D341Med (cell line): ENCODE measurements at regions not wholly inside any gene's neighbourhood (a gene's known extent, or its start where the extent isn't known, plus 50 kb on each side); places are given as distances from the start of the nearest gene placed in this dataset.

ENCODE experiments used
- DNase-seq: peaks from one replicate; pipeline ENCODE4 v3.0.0; 2012; ENCODE audit warnings: low spot score

DNA sequence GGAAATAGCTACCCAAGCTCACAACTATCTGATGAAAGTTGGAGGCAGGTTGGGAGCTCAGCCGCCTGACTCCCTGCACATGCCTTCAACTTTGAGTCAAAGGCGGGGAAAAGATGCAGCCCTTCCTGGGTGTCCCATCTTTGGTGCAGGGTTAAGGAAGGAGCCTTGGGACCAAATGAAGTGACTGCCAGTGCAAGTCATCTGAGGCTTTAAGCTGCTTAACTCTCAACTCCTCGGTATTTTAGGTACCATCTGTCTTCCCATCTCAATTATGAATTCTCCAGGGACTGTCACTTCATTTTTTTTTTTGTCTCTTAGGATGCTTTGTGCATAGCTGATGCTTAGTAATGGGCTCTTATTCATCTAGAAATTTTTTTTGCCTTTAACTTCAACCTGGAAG, 408.8 kb upstream of the C2CD4B start:
- peak; percentile 83 for DNase-seq

DNA sequence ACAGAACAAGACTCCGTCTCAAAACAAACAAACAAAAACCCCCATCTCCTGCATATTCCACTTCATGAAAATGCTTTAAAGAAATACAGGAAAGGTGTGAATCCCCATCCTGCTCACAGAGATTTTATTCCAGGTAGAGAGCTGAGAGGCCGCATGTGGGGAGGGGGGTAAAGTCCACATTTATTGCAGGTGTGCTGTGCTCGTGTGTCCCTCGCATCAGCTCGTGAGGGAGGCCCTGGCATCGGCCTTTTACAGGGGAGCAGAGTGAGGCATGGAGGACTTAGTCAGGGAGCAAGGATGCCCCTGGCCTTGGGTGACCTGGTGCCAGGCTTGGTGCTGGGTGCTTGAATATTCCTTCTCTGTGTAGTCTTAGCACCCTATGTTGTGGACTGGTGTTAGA, 413.5 kb upstream of the C2CD4B start:
- DNase-seq, result no peak

DNA sequence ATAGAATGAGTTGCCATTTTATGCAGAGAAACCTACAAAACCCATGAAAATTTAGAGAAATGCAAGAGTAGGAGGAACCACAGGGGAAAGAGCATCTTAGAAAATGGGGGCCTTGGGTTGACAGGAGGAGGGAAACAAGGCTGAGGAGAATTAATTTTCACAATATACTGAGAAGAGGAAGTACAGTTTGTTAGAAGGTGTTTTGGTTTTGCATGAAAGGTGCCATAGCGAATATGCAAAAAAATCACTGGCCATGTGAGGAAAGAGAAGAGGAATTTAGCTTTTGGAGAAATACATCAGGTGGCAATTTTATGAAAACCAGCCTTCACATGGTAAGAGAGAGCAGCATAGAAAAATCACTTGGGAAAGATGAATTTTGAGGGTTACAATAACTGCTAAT, 413.9 kb upstream of the C2CD4B start:
- DNase-seq, result no peak

DNA sequence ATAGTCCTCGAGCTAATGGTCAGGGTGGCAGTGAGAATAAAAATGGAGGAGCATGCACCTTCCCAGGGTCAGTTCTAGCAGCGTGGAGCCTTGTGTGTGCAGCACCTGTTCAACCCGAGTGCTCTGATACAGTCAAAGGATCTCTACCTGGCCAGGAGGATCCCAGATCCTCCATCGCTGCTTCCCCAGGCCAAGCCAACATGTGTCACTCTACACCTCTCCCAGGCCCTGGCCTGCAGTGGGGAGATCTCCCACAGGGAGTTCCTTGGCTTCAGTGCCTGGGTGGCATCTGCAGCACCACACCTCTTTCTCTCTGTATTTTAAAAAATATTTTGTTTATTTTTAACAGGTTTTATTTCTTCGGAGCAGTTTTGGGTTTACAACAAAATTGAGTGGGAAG, 414.8 kb upstream of the C2CD4B start:
- no peak for DNase-seq

DNA sequence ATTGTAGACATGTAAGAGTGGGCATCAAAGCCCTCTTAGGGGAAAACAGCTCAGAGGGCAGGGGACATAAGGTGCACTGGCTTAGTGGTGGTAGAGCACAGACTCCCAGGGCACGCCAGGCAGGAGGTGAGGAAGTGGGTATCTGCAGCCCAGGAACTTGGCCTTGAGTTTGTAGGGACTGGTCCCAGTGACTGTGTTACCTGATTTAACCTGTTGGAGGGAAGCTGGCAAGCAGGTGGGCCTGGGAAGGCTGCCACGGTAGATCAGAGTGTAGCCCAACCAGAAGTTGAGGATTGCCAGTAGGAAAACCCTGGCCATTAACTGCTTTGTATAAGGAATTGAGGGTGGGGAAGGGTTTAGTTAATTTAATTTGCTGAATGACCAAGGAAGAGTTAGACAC, 417.5 kb upstream of the C2CD4B start:
- DNase-seq, result no peak

DNA sequence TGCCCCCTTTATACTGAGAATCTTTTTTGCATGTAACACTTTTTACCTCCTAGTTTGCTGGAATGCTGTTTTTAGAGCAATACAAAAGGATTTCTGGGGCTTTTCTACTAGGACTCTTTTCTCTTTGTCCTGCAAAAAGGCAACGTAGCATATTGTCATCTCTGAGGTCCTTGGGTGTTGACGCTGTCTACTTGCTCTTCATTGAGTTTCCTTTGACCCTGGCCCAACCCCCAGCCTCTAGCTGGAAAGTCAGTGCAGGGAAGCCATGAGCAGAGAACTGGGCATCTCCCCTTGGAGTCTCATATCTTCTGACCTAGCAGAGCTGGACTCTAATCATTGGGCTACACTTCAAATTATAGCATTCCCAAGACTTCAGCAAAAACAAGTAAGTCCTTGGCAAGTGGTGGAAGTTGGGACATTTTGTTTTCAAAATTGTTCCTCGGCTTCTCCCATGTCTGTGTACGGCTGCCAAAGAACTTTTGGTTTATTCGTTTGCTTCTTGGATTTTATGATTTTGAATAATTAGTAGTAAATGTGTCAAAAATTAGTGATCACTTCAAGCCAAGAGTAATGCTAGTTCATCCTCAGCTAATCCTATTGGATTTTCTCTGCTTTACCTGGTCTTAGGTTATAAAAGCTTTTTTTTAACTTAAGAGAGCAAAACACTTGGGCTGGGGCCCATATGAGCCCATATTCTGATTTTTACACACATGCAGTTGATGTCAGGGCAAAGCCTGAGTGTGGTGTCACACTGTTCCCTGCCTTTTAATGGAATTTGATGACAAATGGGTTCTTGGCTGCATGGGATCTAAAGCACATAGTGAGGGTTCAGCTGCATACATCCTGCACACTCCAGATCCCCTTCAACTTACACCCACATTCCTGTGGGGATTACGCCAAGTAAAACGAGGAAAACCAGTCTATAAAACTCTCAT, 419.5 kb upstream of the C2CD4B start:
- DNase-seq, result no peak

DNA sequence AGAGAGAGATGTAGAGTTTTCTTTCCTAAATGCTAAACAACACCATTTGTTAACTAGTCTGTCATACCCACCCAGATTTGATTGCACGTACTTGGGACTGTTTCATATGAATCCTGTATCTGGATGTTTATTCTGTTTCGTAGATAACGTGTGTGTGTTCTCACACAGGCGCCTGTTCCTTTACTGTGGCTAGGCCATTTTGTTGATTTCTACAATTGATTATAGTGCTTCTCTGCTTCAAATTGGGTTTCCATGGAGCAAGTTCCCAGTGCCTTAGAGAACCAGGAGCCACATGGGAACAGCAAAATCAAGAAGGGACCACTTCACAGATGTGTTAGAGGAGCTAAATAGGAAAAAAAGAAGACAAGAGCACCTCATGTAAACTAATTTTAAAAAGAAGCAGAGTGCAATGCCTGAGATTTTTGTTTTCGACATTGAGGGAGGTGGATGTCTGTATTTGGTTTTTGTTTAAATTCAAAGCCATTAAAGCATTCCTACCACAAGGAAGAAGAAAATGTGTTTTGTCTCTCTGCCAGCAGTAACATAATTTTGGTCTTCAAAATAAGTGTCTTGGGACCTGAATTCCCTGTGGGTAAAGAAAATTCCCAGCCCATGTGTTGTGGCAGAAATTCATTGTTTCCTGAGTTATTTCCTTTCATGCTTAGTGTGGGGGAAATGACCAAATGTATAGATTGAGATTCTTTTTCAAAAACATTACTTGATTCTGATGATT, 424.0 kb upstream of the C2CD4B start:
- DNase-seq, result no peak

DNA sequence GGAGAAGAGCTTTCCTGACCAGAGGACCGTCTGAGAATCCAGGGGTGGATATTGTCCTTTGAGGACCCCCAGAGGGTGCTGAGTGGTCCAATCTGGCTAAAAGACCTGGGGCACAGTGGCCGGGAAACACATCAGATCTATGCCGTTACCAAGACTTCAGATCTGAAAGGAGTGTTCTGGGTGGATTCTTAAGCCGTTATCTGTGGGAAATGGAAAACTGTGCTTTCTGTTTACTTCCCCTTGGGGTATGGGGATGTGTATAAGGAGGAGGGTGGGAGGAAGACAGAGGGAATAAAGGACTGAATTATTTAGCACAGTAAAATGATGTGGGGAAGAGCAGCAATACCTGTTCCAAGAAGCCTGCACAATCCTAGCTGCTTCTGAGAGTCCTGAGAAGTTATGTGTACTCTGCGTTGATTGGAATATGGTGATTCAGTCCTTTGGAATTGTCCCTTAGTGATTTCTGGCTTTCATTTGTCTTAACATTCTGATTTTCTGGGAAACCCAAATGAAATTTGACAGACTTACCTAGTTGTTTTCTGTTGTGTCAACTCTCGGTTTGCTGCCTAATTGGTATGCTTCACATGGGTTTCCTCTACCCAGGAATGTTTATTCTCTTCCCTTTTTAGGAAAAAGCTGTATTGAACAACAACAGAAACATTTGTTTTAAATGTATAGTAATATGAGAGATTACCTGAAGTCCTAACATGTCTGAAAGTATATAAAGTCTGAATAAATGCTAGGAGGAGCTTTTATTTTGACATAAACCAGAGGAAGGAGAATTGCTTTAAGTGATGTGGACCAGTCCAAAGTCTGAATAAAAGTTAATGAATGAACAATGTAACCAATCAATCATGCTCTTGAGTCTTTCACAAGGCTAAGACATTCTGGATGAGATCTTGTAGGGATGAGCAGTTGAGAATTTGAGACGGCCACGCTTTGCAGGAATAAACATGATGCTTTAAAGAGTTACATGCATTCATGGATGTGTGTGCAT, 427.1 kb upstream of the C2CD4B start:
- DNase-seq, result no peak

DNA sequence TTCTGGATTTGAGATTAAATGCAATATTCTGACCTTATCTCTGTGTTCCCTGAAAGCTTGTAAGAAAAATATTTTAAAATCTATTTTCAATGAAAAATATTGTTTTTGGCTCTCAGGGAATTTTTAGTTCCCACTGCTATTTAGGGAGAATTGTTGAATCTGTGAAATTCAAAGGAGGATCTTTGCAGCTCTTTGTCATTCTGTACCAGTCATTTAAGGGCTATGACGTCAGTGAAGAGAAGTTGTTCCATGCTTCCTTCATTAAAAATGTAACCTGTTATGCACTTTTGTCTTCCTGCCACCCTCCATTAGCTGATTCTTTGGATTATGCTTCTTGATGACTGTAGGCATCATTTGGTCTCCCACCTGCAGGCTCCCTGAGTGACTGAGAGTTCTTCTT, 427.8 kb upstream of the C2CD4B start:
- DNase-seq, result no peak

DNA sequence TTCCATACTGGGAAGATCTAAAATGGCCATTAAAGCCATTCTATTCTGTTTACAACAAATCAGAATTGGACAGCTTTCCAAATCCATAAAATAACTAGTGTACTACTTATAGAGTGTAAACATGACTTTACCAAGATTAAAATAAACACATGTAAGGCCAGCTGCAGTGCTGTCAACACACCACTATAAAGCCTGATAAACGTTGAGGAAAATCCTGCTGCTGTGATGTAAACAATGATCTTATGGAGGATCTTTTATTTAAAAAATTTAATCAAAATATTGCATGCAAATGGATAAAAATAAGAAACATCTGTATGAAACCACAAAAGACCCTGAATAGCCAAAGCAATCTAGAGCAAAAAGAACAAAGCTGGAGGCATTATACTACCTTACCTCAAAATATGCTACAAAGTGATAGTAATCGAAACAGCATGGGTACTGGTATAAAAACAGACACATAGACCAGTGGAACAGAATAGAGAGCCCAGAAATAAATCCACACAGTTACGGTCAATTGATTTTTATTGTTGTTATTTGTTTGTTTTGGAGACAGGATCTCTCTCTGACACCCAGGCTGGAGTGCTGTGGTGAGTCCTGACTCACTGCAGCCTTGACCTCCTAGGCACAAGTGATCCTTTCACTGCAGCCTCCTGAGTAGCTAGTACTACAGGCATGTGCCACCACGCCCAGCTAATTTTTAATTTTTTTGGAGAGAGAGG, 428.8 kb upstream of the C2CD4B start:
- DNase-seq, result no peak

DNA sequence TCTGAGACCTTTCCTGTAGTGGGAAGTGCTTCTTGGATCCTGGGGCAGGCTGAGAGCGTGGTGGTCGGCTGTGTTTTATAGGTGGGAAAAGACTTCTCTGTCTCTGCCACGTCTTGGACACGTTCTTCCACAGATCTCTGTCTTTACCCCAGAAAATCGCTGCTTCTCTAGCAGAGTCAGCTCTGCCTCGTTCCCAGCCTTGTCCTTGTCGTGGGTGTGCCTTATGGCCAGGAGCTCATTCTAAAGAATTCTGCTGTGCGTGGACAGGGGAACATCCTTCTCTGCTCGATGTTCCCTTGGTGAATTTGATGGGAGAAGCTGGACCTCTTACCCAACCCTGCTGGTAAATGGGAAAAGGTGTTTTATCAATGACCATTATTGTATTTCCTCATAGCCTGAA, 433.1 kb upstream of the C2CD4B start:
- DNase-seq, result no peak

DNA sequence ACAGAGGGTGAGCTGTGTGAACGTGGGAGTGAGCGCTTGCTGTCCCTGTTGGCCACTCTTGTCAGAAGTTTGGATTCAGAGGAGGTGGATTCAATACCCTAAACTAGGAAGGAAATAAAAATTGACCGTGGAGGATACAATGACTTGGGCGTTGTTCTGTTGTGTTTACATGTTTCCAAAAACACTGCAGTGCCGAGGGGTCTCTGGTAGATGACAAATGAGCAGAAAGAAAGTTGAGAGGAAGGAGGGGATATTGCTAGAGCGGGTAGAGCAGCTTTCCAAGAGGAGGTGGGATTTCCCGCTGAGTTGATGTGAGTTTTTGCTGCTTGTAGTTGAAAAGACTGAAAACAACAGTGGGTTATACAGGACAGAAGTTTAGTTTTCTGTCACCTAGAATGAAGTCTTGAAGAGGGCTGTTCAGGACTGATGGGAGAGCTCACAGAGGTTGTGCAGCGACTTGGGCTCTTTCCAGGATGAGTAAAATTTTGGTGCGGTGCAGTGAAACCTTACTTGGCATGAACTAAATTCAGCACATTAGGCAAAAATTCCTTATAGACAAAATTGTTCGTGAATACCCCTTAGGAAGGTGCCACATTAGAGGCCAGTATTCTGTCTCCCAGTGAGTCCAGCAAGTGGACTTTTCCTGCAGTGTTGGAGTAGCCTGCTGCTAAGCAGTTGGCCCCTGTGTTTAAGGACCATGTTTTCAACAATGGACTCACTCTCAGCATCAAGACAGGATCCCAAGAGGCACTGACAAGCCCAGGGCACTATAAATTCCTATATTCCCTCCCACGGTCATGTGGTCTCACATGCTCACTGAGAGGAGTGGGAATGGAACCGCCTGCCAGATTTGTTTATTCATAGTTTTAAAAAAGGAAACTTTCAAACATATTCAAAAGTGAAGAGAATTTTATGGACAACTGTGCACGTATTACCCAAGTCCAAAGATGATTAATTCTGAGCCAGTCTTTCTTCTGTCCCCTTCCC, 435.0 kb upstream of the C2CD4B start:
- no peak for DNase-seq

DNA sequence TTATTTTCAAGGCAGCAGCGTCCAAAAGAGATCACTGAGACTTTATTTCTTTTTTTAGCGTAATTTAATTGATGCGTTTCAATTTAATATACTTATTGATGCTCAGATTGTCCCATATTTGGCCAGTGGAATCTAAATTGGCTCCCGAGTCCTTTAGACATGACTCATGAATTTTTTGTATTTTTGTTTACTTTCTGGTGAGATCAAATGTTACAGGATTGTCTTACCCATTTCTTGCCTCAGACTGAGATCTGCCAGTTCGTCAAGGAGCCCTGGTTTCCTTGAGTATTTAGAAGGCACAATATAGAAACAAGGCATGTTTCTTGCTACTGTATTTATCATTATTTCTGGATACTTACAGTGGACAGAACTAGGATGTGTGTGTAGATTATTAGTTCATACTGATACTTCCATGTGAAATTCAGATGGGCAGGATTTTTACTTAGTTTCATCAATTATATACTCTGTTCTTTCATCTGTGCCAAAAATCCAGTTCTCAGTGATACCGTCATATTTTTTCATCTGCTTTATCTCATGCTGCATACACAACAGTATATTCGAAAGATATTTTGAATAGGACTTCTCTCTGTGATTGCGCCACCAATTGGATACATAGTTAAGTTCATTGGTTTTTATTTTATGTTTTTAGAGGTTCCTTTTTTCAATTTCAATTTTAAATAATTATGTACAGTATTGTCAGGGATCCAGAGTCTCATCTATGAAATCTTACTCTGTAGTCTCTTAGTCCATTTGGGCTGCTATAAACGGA, 436.9 kb upstream of the C2CD4B start:
- no peak for DNase-seq

DNA sequence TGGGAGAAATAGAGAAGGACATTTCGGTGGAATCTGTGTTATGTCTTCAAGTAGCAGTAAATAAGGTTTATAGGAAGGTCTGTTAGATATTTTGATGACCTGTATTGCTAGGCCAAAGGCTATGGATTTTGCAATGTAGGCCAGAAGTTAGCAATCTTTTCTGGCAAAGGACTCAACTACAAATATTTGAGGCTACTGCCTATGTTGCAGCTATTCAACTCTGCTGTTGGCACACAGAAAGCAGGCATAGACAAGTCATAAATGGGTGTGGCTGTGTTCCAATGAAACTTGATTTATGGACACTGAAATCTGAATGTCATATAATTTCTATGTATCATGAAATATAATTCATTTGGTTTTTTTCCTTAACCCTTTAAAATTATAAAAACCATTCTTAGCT, 438.7 kb upstream of the C2CD4B start:
- DNase-seq, result no peak

DNA sequence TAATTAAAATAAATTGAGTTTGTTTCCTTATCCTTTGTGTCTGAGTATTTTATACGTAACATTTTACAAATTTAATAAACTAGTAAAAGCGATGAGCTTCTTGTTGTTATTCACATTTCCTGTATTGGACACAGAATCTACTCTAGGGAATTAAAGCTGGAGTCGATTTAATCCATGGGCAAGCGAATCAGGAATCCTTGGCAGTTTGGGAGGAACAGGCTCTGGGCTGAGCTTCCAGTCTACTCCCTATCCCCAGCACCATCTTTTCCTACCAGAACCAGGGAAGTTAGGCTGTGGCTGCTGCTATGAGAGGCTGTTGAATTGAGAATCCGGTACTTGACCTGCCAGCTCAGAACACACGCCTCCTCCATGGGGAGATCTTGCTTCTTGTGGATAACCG, 437.3 kb upstream of the TPM1 start:
- DNase-seq, result no peak

DNA sequence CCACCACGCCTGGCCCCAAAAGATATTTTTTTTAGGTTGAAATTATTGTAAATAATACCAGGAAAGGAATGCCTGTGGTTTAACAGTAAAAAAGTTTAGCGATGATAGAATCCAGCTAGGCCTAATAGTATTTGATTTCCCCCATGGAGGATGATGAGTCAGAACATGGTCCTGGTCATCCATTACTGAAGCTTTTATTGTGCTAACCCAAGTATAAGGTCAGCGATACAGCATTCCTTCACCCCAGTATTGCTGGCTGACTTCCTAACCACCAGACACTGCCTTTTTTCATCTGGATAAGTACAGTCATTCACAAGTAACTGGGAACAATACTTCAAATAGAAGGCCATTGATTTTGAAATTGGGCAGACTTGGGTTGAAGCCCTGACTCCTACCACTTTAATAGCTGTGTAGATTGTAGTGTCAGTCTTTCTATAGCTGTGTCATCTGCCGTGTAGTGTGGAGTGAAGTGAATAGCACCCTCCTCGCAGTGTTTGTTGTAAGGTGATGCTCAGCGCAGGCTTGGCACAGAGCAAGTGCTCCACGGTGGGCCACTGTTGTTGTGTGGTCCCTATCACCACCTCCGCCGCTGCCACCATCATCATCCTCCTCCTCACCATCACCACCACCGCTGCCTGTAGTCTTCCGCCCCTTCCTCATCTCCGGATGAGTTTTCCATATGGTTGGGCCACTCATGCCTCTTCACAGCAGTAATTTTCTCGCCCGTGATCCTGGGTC, 436.0 kb upstream of the TPM1 start:
- no peak for DNase-seq

DNA sequence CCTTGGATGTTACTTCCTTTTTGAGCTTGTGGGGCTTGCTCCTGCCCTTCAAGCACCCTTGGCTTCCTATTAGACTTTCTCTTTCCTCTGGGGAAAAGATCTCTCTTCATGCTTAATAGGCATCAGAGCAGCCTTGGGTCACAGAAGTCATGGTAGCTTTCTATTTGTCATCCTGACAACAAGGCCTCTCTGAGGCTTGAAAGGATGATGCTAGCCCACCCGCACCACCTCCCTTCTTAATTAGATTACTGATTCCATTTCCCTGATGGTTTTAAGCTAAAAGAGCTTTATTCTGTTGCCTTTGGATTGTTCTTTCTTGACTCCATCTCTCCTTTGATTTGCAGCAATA, 435.5 kb upstream of the TPM1 start:
- no peak for DNase-seq

DNA sequence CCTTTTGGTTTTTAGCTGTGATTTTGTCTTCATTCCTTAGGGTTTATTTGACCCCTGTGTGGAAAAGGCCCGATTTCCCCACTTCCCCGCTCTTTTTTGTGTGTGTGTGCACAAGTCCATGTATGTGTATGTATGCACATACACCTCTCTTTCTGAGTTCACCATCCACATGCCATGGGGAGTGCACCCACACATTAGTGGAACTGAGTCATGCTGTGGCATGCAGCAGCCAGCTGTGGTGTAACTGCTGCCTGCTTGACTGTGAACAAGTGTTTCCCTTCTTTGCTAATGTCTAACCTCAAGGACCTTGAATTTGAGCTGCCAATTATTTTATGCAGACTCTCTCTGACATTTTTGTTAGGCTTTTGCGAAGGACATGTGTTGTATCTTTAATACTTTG, 434.9 kb upstream of the TPM1 start:
- no peak for DNase-seq

DNA sequence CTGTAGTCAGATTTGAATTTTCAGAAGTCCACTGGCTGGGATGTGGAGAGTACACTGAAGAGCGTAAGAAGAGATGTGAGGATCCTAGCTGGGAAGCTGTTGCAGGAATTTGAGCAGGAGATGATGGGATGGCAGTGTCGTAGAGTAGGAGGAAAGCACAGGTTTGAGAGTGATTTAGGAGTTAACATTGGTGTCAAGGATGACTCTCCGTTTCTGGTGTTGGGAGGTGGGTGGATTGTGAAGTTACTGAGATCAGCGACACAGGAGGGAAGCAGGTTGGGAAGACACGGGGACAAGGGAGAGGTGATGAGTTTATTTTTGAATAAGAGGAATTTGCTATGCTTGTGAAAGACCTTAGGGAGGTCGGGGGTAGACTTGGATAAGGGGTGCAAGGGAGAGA, 434.2 kb upstream of the TPM1 start:
- DNase-seq, result no peak
